ENCODE measurements at regions not wholly inside any gene's neighbourhood (a gene's known extent, or its start where the extent isn't known, plus 50 kb on each side); places are given as distances from the start of the nearest gene placed in this dataset.

DNA sequence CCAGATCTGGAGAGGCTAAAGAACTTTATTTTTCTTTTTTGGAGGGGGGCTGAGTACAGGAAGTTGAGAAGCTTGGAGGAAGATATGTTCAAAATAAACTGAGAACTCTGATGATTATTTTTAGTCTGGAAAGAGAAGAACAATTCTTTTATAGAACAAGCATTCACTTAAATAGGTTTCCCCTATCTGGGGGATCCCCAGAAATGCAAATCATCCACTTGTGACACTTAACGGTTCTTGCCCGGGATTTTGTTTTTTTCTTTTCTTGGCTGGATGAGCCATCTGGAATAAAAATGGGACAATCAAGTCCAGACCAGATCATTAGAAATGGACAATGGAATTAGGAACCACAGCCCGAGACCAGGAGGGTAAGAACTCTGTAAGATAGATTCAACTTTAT, 95.9 kb upstream of the EGR2 start:
- TF ChIP-seq POLR2A (IDR thresholded peaks at IDR 0.05) = no peak
- TF ChIP-seq, protein P1, sequence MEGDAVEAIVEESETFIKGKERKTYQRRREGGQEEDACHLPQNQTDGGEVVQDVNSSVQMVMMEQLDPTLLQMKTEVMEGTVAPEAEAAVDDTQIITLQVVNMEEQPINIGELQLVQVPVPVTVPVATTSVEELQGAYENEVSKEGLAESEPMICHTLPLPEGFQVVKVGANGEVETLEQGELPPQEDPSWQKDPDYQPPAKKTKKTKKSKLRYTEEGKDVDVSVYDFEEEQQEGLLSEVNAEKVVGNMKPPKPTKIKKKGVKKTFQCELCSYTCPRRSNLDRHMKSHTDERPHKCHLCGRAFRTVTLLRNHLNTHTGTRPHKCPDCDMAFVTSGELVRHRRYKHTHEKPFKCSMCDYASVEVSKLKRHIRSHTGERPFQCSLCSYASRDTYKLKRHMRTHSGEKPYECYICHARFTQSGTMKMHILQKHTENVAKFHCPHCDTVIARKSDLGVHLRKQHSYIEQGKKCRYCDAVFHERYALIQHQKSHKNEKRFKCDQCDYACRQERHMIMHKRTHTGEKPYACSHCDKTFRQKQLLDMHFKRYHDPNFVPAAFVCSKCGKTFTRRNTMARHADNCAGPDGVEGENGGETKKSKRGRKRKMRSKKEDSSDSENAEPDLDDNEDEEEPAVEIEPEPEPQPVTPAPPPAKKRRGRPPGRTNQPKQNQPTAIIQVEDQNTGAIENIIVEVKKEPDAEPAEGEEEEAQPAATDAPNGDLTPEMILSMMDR (IDR thresholded peaks at IDR 0.05) = no peak
- no peak for TF ChIP-seq EP300 (IDR thresholded peaks at IDR 0.05)
- TF ChIP-seq POLR2AphosphoS5 (IDR thresholded peaks at IDR 0.05) = no peak

All from gastroesophageal sphincter (tissue), 3 donors.